Naive thymus-derived CD8-positive, alpha-beta T cell (primary cell): ENCODE measurements at regions not wholly inside any gene's neighbourhood (a gene's known extent, or its start where the extent isn't known, plus 50 kb on each side); places are given as distances from the start of the nearest gene placed in this dataset.

ENCODE experiments used
- ATAC-seq, 2 donors: fragments of 150-1000 bp; cut with Tn5 transposase in 1 of 2; sonication (Bioruptor Pico), chemical (Tn5 transposase) in 1 of 2; 1 replicate in 1 of 2; 2 replicates in 1 of 2; pipeline ENCODE4 v1.10.0; 2021; ENCODE audit warnings: mild to moderate bottlenecking in 2 of 2, moderate library complexity in 2 of 2
- POLR2A ChIA-PET: fragments of 350-600 bp; sonication (Branson Sonifier 250); formaldehyde crosslinking; loops from one replicate; lab custom pipeline; 2021; ENCODE audit warnings: antibody characterized with exemption; lab: Charles Lee
- DNase-seq, 10 donors: peaks; one replicate each; pipeline versions ENCODE4 v3.0.0 to v3.0.0-alpha.2; 2020 to 2022
- H3K27ac Mint-ChIP-seq, 10 donors: one replicate each; pipeline ENCODE4 v1.8.0; 2020 to 2022; ENCODE audit warnings: mild to moderate bottlenecking in 10 of 10, mixed read lengths in 10 of 10, moderate library complexity in 4 of 10, inconsistent platforms in 1 of 10
- H3K27me3 Mint-ChIP-seq, 5 donors: one replicate each; pipeline ENCODE4 v1.8.0; 2021 to 2022; ENCODE audit warnings: mixed read lengths in 5 of 5
- H3K36me3 Mint-ChIP-seq, 3 donors: one replicate each; pipeline ENCODE4 v1.8.0; 2020 to 2022; ENCODE audit warnings: mixed read lengths in 3 of 3, mild to moderate bottlenecking in 2 of 3, inconsistent platforms in 1 of 3
- H3K4me1 Mint-ChIP-seq, 4 donors: one replicate each; pipeline ENCODE4 v1.8.0; 2021 to 2022; ENCODE audit warnings: mixed read lengths in 4 of 4
- H3K4me3 Mint-ChIP-seq, 10 donors: one replicate each; pipeline ENCODE4 v1.8.0; 2020 to 2022; ENCODE audit warnings: mild to moderate bottlenecking in 10 of 10, mixed read lengths in 10 of 10, moderate library complexity in 6 of 10, inconsistent platforms in 1 of 10
- H3K9me3 Mint-ChIP-seq, 9 donors: one replicate each; pipeline ENCODE4 v1.8.0; 2020 to 2022; ENCODE audit warnings: mixed read lengths in 9 of 9, mild to moderate bottlenecking in 3 of 9, inconsistent platforms in 1 of 9, moderate library complexity in 1 of 9

DNA sequence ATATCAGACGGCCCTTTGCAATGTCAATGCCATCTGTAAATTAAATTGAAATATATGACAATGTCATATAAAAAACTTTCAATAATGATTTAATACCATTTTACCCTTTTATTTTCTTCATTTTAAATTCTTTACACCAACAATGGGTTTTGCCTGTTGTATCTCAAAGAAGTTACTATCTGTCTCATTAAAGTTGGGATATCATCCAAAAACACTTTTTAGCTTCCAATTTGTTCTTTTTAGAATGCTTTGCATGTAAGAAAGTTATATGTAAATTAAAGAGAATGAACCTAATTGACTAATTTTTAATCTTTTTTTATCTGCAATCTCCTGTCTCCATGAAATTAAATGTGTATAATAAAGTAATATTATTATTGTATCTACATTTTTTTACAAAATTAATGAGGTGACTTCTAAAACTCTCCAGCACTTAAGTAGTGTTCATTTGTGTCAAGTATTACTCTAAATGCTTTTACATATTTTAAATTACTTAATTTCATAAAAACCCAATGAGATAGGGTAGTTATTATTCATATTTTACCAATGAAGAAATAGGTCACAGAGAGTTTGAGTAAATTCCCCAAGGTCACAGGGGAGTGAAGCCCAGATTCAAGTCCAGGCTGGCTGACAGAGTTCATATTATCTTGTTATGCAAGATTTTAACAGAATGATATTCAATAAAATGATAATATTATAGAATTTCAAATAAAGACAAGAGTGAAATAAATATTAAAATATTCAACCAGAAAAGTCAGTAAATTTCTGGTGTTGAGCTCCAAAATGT lies 673.0 kb upstream of the FLRT2 start:
- POLR2A ChIA-PET, result no interaction called here
- Mint-ChIP-seq H3K36me3 (peaks cover 0 to 7% (median 0%) of the 10 kb centered on the region in 3 donors), H3K4me3 (no peak overlapping the region), H3K27me3 (no peaks in the 10 kb centered on the region), H3K27ac (no peak overlapping the region), H3K9me3 (peaks cover 0 to 20% (median 13%) of the 10 kb centered on the region in 9 donors), H3K4me1 (no peaks in the 10 kb centered on the region)
- no peak for DNase-seq
- ATAC-seq, result no peak

DNA sequence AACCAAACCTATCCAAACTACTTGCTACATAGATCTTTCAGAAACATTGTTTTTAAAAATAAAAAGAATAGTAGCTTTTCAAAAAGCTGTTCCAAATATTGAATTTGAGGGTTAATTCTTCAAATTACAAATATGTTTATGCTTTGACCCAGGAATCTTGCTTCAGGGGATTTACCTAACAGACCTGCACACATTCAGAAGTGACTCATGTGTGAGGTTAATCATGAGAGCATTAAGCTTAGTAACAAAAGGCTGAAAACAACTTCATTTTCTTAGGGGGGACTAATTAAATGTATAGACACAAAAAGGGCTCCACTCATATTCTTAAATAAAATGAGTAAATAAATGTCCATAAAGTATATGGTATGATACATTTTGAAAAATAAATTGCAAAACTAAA lies 672.4 kb upstream of the FLRT2 start:
- no peaks in the 10 kb centered on the region for H3K27me3 Mint-ChIP-seq
- no peak overlapping the region for H3K4me3 Mint-ChIP-seq
- no peaks in the 10 kb centered on the region for H3K4me1 Mint-ChIP-seq
- no peak for ATAC-seq
- H3K27ac Mint-ChIP-seq, result no peak overlapping the region
- no peak for DNase-seq
- POLR2A ChIA-PET, result no interaction called here
- H3K36me3 Mint-ChIP-seq, result peaks cover 0 to 7% (median 0%) of the 10 kb centered on the region in 3 donors
- peaks cover 0 to 20% (median 13%) of the 10 kb centered on the region in 9 donors for H3K9me3 Mint-ChIP-seq

- POLR2A ChIA-PET, result no interaction called here
- Mint-ChIP-seq H3K4me1 (no peaks in the 10 kb centered on the region), H3K27ac (no peak overlapping the region), H3K27me3 (no peaks in the 10 kb centered on the region), H3K9me3 (peaks cover 0 to 20% (median 11%) of the 10 kb centered on the region in 9 donors), H3K36me3 (peaks cover 0 to 2% (median 0%) of the 10 kb centered on the region in 3 donors), H3K4me3 (no peak overlapping the region)
- DNase-seq (no peak), ATAC-seq (no peak)
These were observed 670.8 kb upstream of the FLRT2 start for GRCh38 chr14:84859116-84859515.

GRCh38 chr14:84864548-84865271 lies 665.2 kb upstream of the FLRT2 start:
- Mint-ChIP-seq H3K9me3 (peaks cover 0 to 23% (median 8%) of the 10 kb centered on the region in 9 donors), H3K4me3 (no peak overlapping the region), H3K27me3 (no peaks in the 10 kb centered on the region), H3K36me3 (no peaks in the 10 kb centered on the region), H3K4me1 (no peaks in the 10 kb centered on the region), H3K27ac (no peak overlapping the region)
- DNase-seq (no peak), ATAC-seq (no peak)
- POLR2A ChIA-PET, result no interaction called here

GRCh38 chr14:84871734-84872133 lies 658.2 kb upstream of the FLRT2 start:
- Mint-ChIP-seq H3K27ac (no peak overlapping the region), H3K36me3 (no peaks in the 10 kb centered on the region)
- ATAC-seq, result no peak

DNA sequence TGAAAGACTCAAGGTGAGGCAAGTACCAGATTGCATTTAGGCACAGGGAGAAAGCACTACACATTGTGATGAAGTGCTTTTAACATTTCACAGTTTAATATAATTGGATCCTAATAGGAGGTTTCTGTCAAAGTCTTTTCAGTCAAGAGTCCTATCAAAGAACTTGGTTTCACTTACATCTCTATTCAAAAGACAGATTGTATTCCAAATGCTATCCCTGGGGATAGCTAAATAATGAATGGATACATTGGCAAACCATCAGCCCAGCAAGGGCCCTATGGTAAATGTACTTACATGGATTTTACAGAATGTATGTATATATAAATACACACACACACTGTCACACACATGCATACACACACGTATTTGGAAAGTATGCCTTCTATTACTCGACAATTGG lies 655.5 kb upstream of the FLRT2 start:
- H3K36me3 Mint-ChIP-seq, result no peaks in the 10 kb centered on the region
- no peak overlapping the region for H3K4me3 Mint-ChIP-seq
- H3K27me3 Mint-ChIP-seq, result no peaks in the 10 kb centered on the region
- POLR2A ChIA-PET, result no interaction called here
- peaks cover 0 to 29% (median 4%) of the 10 kb centered on the region in 9 donors for H3K9me3 Mint-ChIP-seq
- H3K27ac Mint-ChIP-seq, result no peak overlapping the region
- ATAC-seq (no peak), DNase-seq (no peak)
- no peaks in the 10 kb centered on the region for H3K4me1 Mint-ChIP-seq

More at GRCh38 chr14:84871734-84872133, 658.2 kb upstream of the FLRT2 start:
- Mint-ChIP-seq H3K4me1 (no peaks in the 10 kb centered on the region), H3K4me3 (no peak overlapping the region), H3K9me3 (peaks cover 0 to 21% (median 2%) of the 10 kb centered on the region in 9 donors), H3K27me3 (no peaks in the 10 kb centered on the region)
- POLR2A ChIA-PET, result no interaction called here
- no peak for DNase-seq

- no peak for ATAC-seq
- DNase-seq, result no peak
- Mint-ChIP-seq H3K27ac (no peak overlapping the region), H3K36me3 (no peaks in the 10 kb centered on the region), H3K4me1 (no peaks in the 10 kb centered on the region), H3K9me3 (peaks cover 0 to 20% (median 4%) of the 10 kb centered on the region in 9 donors), H3K4me3 (no peak overlapping the region), H3K27me3 (no peaks in the 10 kb centered on the region)
- POLR2A ChIA-PET, result no interaction called here
These were observed 652.9 kb upstream of the FLRT2 start for GRCh38 chr14:84877061-84877460.

DNA sequence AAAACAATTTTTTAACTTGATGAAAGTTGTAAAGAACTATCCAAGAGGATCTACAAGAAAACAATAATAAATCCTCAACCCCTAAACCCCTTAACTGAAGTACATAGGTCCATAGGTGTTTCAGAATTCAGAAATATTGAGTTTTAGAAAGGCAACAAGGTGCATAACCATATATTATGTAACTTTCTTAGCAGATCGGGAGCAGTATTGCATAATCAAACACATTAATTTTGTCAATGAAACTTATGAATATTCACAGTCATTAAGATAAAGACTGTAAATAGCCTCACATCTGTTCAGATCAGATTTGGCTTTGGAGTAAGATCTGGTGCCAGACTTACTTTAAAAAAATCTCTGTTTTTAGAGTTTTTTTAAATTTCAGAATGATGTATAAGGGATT lies 647.1 kb upstream of the FLRT2 start:
- ATAC-seq (no peak), DNase-seq (no peak)
- no peaks in the 10 kb centered on the region for H3K36me3 Mint-ChIP-seq
- no peak overlapping the region for H3K27ac Mint-ChIP-seq
- H3K4me1 Mint-ChIP-seq, result no peaks in the 10 kb centered on the region
- POLR2A ChIA-PET, result no interaction called here
- peaks cover 3 to 31% (median 13%) of the 10 kb centered on the region in 9 donors for H3K9me3 Mint-ChIP-seq
- H3K27me3 Mint-ChIP-seq, result no peaks in the 10 kb centered on the region
- no peak overlapping the region for H3K4me3 Mint-ChIP-seq

- ATAC-seq (no peak), DNase-seq (no peak)
- H3K4me1 Mint-ChIP-seq, result no peaks in the 10 kb centered on the region
- POLR2A ChIA-PET, result no interaction called here
- H3K4me3 Mint-ChIP-seq, result no peak overlapping the region
- no peak overlapping the region for H3K27ac Mint-ChIP-seq
- peaks cover 4 to 46% (median 18%) of the 10 kb centered on the region in 9 donors for H3K9me3 Mint-ChIP-seq
- no peaks in the 10 kb centered on the region for H3K36me3 Mint-ChIP-seq
- no peaks in the 10 kb centered on the region for H3K27me3 Mint-ChIP-seq
These were observed 644.9 kb upstream of the FLRT2 start for GRCh38 chr14:84885061-84885460.

DNA sequence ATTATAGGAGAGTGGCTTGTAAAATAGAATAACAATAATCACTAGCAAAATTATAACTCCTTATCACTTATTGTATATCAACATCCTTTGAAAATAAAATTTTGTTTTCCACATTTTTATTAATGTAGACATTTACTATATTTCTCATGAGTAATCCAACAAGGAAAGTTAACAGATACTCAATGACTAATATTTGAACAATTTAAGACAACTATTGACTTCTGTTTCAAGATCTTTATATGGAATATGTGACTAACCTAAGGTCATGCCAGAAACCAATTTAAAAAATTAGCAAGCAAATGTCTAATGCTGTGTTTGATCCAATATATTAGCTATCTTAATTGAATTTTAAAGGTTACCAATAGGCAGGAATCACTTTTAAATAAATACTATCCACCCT lies 638.5 kb upstream of the FLRT2 start:
- ATAC-seq (no peak), DNase-seq (no peak)
- peaks cover 7 to 42% (median 14%) of the 10 kb centered on the region in 9 donors for H3K9me3 Mint-ChIP-seq
- H3K4me3 Mint-ChIP-seq, result no peak overlapping the region
- H3K27ac Mint-ChIP-seq, result no peak overlapping the region
- no peaks in the 10 kb centered on the region for H3K4me1 Mint-ChIP-seq
- POLR2A ChIA-PET, result no interaction called here
- H3K27me3 Mint-ChIP-seq, result no peaks in the 10 kb centered on the region
- H3K36me3 Mint-ChIP-seq, result no peaks in the 10 kb centered on the region

DNA sequence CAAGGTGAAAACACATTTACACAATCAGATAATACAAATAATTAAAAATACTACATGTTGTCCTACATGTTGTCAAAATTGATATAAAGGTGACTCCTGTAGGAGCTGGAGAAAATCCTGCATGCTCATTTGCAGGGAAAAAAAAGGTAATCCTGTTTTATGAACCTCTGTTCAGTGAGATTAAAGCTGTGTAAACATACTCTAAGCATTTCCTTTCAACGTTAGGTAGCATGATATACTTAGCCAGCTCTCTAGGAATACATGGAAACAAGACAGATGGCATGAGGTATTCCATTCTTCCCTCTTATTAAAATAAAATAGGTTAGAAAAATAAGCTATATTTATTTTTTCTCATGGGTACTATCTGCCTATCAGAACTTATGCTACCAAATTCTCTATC lies 635.7 kb upstream of the FLRT2 start:
- Mint-ChIP-seq H3K4me3 (no peak overlapping the region), H3K4me1 (no peaks in the 10 kb centered on the region), H3K9me3 (peaks cover 8 to 29% (median 14%) of the 10 kb centered on the region in 9 donors), H3K27ac (no peak overlapping the region), H3K36me3 (no peaks in the 10 kb centered on the region), H3K27me3 (no peaks in the 10 kb centered on the region)
- ATAC-seq, result no peak
- POLR2A ChIA-PET, result no interaction called here
- DNase-seq, result no peak

- POLR2A ChIA-PET, result no interaction called here
- Mint-ChIP-seq H3K27me3 (no peaks in the 10 kb centered on the region), H3K4me3 (no peak overlapping the region), H3K4me1 (no peaks in the 10 kb centered on the region), H3K36me3 (no peaks in the 10 kb centered on the region), H3K9me3 (peaks cover 0 to 12% (median 9%) of the 10 kb centered on the region in 9 donors), H3K27ac (no peak overlapping the region)
- DNase-seq, result no peak
- ATAC-seq, result no peak
These were observed 607.6 kb upstream of the FLRT2 start for GRCh38 chr14:84922370-84922769.

DNA sequence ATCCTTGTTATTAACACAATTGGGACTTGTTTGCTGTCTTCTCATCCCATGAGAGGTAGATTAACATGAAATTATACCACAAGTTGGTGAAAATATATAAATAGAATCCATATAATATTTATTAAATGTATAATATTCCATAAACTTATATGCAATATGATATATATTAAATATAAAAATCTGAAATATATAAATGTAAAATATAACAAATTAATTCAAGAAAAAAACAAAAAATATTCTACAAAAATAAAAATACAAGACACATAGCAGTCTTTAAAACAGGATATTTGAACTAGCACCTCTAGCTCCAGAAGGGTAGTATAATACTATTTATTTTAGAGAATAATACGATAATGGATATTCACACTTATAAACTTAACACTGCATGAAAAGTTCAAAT lies 603.3 kb upstream of the FLRT2 start:
- Mint-ChIP-seq H3K4me1 (no peaks in the 10 kb centered on the region), H3K9me3 (peaks cover 0 to 12% (median 3%) of the 10 kb centered on the region in 9 donors), H3K36me3 (no peaks in the 10 kb centered on the region), H3K27me3 (no peaks in the 10 kb centered on the region), H3K4me3 (no peak overlapping the region), H3K27ac (no peak overlapping the region)
- no peak for DNase-seq
- POLR2A ChIA-PET, result no interaction called here
- no peak for ATAC-seq
